ENCODE measurements at regions not wholly inside any gene's neighbourhood (a gene's known extent, or its start where the extent isn't known, plus 50 kb on each side); places are given as distances from the start of the nearest gene placed in this dataset.

DNA sequence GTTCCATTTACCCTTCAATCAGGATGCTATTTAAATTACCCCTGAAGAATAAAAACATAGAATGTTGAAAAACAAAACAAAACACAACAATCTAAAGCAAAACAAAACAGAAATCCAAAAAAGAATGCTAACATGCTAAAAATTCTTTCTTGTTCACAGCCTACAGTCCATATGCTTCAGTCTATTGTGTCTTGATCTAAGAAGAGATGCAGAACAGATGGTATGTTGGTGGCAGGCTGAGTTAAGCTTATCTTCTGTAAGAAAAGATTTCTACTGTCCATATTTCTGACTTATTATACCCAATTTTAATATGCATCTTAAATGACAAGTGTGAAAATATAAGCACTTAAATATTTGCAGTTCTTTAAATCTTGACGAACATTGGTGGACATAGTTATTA is 356.1 kb upstream of the SLITRK1 start:
- peak; percentile 13 for DNase-seq

DNA sequence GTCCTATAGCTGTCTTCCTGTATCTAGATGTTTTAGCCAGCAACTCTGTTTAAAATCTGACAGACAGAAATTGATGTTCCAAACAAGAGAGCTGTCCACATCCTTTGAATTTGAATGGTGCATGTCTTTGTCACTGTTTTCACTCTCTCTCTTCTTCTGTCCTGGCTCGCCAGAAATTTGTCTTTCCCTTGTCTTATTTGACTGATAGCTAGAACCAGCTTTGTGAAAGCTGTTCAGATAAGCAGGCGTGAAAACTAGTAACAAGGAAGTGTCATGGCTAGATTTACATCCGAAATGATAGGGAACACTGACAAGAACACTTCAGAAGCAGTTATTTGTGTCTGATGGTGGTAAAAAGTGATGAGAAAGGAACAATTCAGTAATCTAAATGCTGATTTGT is 354.9 kb upstream of the SLITRK1 start:
- DNase-seq: no peak

DNA sequence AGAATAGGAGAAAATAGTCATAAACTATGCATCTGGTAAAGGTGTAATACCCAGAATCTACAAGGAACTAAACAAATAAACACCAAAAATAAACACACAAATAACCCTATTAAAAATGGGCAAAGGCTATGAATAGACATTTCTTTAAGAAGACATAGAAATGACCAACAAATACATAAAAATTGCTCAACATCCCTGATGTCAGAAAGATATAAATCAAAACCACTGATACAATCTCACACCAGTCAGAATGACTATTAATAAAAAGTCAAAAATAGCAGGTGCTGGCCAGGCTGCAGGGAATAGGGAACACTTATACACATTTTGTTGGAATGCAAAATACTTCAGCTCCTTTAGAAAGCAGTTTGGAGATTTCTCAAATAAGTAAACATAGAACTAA is 352.1 kb upstream of the SLITRK1 start:
- no peak for DNase-seq

DNA sequence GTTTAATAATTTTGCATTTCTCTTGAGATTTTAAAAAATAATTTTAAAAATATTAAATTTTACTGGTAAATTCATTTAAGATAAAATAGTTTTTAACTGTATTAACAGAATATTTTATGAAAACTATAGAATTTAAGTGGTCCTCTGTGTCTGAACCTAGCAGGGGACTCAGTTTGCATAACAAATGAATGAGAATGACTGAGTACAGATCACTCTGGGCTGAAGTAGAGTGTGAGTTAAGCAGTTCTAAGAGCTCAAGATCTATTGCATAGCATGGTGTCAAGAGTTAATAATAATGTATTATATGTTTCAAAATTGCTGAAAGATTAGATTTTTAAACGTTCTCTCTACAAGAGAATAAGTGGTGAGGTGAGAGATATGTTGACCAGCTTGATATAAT is 348.3 kb upstream of the SLITRK1 start:
- DNase-seq: no peak

DNA sequence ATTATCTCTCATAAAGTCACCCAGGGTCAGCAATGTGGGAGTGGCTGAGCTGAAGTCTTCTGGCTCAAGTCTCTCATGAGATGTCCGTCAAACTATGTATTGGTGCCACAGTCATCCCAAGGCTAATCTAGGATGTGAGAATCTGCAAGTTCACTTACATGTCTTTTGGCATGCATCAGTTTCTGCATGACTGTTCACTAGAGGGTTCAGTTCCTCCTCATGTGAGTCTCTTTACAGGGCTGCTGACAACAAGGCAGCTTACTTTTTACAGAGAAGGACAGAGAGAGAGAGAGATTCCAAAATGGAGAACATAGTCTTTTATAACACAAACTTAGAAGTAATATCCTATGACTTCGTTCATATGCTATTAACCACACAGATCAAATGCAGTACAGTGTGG is 328.8 kb upstream of the SLITRK1 start:
- DNase-seq: no peak

DNA sequence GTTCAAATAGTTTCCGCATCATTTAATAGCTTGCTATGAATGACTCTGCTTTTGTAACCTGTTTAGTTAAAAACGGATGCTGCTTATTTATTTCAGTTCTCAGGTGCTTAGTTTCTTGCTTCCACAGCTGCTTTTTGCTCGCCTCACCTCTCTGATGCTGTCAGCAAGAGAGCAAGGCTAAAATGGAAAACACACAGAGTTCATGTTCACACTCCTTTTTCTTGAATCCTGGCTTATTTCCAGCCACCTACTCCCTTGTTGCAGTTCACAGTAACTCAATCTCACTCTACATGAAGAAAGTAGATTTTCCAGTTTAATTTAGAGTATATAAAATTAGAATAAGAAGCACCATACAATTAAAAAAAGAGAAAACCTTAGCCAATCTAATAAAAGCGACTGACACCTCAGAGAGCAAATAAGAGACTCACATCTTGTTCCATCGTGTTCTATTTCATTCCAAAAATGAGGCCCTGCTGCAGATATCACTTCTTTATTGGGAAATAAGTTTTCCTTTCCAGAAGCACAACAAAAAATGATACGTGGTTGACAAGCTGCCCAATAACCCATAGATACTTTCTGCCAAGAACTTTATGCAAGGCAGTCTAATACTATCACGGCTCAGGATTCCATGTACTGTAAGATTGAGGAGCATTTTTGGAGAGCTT is 326.1 kb upstream of the SLITRK1 start:
- DNase-seq: no peak

DNA sequence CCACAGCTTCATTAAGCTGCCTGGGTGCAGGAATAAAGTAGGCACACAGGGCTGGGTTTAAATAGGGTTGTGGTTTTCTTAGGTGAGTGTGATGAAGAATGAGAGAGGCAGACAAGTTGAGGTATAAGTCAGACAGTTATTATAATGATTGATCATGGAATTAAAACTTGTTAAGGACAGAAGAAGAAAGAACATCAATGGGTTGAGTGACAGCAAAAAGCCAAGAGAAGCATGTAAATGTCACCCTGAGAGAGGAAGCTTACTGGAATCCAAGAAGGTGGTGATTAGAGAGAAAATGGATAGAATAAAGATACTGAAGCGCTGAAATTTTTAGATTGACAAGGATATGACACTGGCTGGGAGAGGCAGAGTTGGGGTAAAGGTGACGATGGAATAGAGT is 325.2 kb upstream of the SLITRK1 start:
- no peak for DNase-seq

DNA sequence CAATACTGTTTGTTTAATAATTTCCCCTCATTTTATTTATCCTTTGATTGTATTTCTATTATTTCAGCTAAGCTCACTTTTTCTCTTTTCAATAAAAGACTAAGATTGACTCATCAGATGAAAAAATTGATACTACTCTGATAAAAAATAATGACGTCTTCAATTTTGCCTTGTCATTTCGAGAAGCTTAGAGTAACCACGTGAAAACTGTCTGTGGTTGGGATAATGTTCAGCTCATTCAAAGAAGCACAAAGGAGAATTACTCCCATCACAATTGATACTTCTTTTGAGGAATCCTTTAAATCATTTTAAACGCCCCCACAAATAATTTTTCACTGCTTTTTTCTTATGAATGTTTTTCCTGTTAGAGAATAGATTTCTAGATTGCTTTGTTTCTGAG is 318.7 kb upstream of the SLITRK1 start:
- DNase-seq: no peak

DNA sequence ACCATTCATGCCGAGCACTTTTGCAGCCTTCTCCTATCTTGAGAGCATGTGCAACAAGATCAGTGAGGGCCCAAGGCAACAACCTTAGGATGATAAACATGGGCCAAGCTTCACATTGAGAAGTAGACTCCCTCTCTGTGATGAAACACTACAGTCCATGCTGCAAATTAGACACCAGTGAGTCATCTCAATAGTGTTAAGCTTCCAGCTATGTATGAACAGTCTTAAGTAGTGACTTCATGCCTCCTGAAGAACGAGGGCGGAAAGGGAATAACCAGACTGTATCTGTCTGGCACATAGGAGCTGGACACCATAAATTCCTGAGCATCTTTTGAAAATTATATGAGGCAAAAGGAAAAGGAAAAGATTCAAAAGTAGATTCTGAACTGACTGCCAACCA is 309.9 kb upstream of the SLITRK1 start:
- no peak for DNase-seq

DNA sequence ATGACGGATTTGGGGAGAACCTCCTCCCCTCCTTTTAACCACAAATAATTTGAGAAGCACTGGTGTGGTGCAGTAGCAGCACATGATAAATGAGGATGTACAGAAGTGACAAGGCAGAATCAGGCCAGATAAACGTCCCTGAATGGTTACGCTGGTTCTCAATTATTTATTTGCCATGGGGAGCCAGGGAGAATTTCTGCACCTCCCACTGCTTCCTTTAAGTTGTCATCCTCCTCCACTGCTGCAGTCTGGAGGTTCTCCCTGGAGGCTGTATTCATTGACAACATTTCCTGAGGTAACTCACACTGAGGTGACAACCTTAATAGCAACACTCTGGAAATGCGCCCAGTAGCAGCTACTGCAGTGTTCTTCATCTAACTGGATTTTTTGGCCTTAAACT is 308.9 kb upstream of the SLITRK1 start:
- no peak for DNase-seq

DNA sequence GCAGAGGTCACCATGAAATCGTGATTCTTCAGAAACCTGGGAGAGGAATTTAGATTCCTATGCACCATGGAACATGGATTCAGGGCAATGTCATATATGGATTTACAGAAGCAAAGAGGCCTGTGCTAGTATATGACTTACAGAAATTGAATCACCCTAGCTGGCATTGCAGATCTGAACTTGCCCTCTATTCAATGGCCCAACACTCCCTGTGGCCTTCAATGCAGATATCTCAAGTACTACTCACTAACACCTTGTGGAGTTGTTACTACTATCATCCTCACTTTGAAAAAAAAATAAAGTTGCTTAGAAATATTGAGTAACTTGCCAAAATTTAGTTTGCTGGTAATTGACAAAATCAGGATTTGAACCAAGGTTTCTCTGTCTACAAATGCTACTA is 305.4 kb upstream of the SLITRK1 start:
- no peak for DNase-seq

DNA sequence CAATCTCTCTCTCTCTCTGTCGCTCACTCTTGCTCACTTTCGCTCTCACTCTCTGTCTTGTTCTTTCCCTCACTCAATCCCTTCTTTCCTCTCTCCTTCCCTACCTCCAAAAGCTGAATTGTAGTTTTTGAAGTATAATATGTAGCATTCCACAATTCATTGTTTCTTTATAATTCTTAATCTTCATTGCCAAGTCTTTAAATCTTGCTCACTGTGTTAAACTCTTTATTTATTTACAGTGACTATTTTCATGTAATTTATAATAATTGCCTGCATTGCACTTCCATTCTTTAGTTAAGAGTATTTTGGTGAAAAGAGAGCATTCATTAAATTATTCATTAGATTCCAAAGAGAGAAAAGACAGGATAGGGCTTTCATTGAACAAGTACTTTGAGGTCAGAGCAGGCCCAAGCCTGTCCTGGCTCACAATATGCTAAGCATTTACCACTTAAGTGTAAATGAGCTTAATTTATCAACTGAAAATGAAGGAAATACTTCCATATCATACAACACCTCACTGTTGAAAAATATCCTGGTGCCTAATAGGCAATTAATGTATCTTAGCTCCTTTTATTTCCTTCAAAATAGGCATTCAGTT is 257.4 kb upstream of the SLITRK1 start:
- DNase-seq: no peak

DNA sequence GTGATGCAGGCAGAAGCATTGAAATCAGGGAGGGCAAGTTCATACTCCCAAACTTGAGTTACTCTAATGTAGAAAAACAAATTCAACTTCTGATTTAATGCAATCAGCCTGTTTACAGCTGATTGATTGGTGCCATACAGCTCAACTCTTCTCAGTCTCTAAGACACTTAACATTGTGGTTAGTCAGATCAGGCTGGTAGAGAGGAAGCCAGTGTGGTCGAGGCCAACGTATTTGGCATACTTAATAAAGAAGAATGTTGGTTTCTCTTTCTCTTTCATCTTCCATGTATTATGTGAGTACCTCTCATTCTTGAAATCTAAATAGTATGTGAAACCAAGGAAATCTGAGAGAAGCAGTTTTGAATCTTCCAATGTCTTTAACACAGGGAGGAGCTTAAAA is 255.0 kb upstream of the SLITRK1 start:
- no peak for DNase-seq

DNA sequence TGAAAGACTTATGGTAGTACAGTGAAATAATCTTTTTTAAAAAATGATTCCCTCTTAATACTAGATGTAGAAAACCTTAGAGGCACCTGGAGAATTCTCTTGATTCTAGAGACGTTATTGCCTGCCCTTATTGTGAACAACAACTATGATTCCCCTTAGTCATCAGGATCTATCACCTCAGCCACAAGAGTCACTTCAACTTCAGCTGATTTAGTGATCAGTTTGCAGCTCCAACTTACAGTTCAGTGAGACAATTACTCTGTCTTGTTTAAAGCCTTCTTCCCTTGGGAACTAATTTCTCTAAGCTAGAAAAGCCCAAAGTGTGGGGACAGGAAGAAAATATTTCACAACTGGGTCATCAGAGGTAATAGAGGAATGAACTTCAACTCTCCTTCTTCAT is 254.3 kb upstream of the SLITRK1 start:
- DNase-seq: no peak

DNA sequence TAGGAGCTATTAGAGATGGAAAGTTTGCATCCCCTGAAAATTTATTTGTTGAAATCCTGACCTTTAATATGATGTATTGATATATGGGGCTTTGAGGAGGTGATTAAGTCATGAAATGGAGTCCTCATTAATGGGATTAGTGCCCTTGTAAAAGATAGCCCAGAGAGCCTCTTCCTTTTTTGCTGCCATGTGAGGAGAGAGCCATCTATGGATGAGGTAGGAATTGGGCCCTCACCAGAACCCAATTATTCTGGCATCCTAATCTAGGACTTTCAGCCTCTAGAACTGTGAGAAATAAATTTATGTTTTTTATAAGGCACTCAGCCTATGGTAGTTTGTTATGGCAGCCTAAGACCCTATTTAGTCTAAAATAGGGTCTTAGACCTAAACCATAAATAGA is 250.2 kb upstream of the SLITRK1 start:
- no peak for DNase-seq

DNA sequence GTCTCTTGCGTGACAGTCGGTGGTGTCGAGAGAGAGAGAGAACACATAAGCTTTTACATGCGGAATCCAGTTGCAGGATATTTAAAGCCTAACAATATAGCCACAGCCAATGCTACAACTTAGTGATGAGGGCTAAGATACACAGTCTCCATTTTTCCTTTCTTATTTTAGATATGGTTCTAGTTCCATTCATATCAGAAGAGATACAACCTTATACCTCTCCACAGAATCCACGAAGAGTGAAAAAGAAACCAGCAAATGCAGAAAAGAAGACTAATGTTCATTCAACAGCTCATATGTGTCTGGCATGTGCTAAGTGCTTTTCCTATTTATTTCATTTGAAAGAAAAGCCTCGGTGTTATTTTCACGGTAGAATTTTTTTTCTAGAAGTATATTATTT is 249.0 kb upstream of the SLITRK1 start:
- no peak for DNase-seq

DNA sequence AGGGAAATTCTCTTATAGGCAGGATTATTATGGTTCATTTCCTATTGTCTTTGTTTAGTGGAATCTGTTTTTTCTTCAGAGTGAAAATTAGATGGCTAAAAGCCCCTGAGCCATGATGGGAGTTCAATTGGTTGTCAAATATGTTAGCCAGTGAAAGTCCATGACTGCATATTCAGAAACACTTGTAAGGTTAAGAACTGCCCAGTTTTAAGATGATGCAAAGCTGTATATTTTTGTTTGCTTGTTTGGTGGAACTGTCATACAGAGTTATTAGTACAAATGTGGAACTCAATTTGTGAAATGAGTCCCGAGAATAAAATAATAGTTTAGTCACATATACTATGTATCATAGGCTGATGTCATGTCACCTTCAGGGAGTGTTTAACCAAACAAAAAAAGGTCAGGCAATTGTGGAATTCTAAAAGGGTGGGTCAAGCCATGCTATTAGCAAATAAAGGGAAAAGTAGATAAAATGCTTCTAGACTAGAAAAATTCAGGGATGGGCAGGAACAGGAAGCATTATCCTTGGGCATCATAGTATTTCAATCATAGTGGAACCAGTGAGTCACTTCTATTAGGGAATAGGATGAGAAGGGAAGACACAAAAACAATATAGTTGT is 248.3 kb upstream of the SLITRK1 start:
- no peak for DNase-seq

DNA sequence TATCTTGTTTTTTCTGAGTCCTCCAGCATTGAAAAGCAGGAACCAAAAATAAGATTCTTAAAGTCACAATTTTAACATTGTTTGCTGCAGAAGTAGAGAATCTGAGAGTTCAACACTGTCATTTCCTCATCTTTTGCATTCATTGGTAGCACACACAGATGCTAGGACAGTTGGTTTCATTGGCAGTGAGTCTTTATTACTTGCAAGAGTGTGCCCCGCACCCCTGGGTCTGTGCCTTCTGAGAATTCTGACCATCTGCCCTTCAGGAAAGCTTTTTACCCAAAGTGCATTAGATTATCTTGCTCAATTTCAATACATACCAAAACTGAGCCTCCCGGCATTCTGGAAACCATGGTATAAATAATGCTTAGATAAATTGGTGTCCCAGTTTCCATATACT is 247.7 kb upstream of the SLITRK1 start:
- DNase-seq: peak; percentile 77

DNA sequence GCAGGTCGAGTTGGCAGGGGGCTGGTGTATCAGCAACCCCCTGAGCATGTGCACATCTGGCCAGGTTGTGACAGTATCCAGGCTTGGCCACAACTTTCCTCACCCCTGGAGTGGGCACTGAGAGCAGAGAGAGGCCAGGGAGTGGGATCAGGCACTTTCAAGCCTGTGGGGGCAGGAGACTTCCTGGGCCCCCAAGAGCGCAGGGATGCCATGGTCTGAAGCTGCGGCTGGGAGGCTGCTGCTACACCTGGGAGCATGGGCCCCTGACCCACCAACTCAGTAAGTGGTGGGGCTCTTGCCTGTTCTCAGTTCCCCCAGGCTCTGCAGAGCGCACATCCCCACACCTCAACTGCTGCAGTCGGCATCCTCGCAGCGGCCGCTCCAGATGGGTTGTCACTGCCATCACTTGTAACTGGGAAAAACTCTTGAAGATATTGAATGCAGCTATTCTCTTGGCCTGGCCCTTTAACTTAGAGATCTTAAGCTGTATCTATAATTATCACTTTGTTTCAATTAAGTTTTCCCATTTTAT is 245.4 kb upstream of the SLITRK1 start:
- DNase-seq: no peak

DNA sequence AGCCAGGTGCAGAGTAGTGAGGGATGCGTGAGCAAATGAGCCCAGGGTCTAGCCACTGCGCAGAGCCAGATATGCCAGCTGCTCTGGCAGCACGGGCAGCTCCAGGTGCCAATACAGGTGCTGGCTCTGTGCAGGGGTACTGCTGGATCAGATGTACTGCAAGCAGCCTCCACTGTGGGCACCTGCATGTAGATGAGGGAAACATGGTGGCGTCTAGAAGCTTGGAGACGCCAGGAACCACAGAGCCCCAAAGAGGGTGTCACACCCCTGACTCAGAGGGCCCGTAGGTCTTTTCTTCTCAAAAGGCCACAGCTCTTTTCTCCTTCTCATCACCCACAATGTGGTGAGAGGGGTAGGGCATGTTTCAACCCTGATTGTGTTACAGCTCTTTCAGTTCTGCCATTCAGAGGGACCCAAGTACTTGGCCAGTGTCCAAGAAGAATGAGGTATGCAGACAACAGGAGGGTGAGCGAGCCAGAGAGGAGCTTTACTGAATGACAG is 244.4 kb upstream of the SLITRK1 start:
- peak; percentile 49 for DNase-seq

DNA sequence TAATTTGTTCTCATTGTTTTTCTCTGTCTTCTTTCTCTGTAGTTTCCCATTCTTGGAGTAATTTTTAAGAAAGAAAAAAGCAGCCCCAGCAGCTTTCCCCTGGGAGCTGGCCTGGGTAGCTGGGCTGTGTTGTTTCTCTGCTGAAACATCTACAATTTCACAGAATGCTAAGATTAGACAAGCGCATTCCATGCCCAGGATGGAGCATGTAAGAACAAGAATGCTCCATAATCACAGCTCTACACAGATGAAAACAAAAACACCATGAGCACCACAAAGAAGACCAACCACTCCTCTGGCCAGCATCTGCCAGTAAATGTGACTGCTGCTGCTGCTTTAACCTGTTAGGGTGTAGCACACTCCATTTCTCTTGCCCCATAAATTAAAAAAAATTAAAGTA is 239.2 kb upstream of the SLITRK1 start:
- DNase-seq: no peak

DNA sequence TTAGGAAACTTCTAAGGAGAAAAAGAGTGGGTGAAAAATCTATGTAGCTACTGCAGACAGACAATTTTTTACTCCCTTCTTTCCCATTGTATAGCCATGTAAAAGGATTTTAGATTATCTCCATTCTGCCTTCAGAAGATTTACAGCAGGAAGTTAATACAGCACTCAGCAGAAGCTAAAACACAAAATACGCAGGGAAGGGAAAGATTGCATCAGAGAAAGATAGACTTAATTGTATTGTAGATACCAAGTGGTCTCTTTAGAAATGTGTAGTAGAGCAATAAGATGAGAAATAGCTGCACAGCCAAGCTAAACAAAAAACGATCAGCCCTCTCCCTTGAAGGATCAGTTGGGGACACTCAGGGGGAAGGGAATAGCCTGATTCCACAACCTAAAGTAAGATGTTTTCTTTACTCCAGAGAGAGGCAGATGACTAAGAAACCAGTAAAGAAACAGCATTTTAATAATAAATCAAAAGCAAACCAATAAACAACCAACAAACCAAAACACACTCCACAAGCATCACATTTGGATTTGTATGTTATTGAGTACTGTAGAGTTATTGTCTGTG is 236.7 kb upstream of the SLITRK1 start:
- DNase-seq: no peak

DNA sequence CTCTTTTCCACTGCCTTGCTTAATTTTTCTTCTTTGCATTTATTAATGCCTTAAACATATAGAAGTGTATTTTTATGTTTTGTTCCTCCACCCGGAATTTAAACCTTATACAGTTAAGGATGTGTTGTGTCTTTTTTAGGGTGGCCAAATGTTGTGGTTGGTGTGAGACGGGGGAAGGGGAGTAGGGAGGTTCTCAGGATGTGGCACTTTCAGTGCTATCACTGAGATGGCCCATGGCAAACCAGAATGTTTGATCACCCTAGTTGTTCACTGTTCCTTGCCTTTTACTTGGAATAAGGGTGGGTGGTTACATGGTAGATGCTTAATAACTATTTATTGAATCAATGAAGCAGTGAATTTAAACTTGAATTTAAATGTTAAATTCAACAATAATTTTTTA is 216.0 kb upstream of the SLITRK1 start:
- DNase-seq: no peak

DNA sequence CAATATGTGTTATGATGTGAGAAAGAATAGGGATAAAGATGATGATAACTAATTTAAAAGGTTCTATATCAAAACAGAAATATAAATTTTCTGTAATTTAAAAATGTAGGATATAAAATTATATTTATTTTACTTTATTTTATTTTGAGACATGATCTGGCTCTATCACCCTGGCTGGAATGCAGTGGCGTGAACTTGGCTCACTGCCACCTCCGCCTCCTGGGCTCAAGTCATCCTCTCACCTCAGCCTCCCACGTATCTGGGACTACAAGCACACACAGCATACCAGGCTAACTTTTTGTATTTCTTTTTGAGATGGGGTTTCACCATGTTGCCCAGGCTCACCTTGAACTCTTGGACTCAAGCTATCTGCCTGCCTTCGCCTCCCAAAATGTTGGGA is 214.9 kb upstream of the SLITRK1 start:
- DNase-seq: no peak
